ENCODE measurements at regions not wholly inside any gene's neighbourhood (a gene's known extent, or its start where the extent isn't known, plus 50 kb on each side); places are given as distances from the start of the nearest gene placed in this dataset.

- intact Hi-C loops (cut with DNase I): no loop called here
- no peaks in the 10 kb centered on the region for H3K27me3 ChIP-seq
- TF ChIP-seq POLR2A (IDR thresholded peaks at IDR 0.05) (no peak), CTCF (IDR thresholded peaks at IDR 0.05) (no peak)
- DNase-seq: no peak
- H3K27ac ChIP-seq: no peak overlapping the region
- H3K36me3 ChIP-seq (replicated peaks in 1 of 2; ENCODE audit: insufficient read depth in 1 of 2, low read depth in 2 of 2): no peaks in the 10 kb centered on the region
- no peaks in the 10 kb centered on the region for H3K4me1 ChIP-seq
- no peaks in the 10 kb centered on the region for H3K9me3 ChIP-seq
- no peak overlapping the region for H3K4me3 ChIP-seq
- ATAC-seq: no peak
- WGBS, 2 donors: 66 to 80% methylated on average over 2 of the region's 2 CpGs
Measured at GRCh38 chr12:65662590-65662989, 161.7 kb upstream of the HMGA2 start.

- 55 to 56% methylated on average over 5 of the region's 5 CpGs for WGBS, 2 donors
Measured at GRCh38 chr12:65663097-65663496, 161.2 kb upstream of the HMGA2 start.

GRCh38 chr12:65663648-65664047 is 160.6 kb upstream of the HMGA2 start:
- WGBS, 2 donors: 77 to 78% methylated on average over 5 of the region's 5 CpGs
- DNase-seq: no peak

More at GRCh38 chr12:65663097-65663496, 161.2 kb upstream of the HMGA2 start:
- DNase-seq: no peak
- H3K27me3 ChIP-seq: no peaks in the 10 kb centered on the region
- H3K4me1 ChIP-seq: no peaks in the 10 kb centered on the region
- H3K4me3 ChIP-seq: no peak overlapping the region
- intact Hi-C loops (cut with DNase I): no loop called here
- no peaks in the 10 kb centered on the region for H3K36me3 ChIP-seq (replicated peaks in 1 of 2; ENCODE audit: insufficient read depth in 1 of 2, low read depth in 2 of 2)
- TF ChIP-seq POLR2A (IDR thresholded peaks at IDR 0.05) (no peak), CTCF (IDR thresholded peaks at IDR 0.05) (no peak)
- ATAC-seq: no peak
- no peaks in the 10 kb centered on the region for H3K9me3 ChIP-seq
- H3K27ac ChIP-seq: no peak overlapping the region

GRCh38 chr12:65664715-65665250 is 159.5 kb upstream of the HMGA2 start:
- no peaks in the 10 kb centered on the region for H3K36me3 ChIP-seq (replicated peaks in 1 of 2; ENCODE audit: insufficient read depth in 1 of 2, low read depth in 2 of 2)
- no peak overlapping the region for H3K4me3 ChIP-seq
- TF ChIP-seq POLR2A (IDR thresholded peaks at IDR 0.05): no peak
- no peak for TF ChIP-seq CTCF (IDR thresholded peaks at IDR 0.05)
- no peak for DNase-seq
- 54 to 68% methylated on average over 3 of the region's 3 CpGs for WGBS, 2 donors
- H3K27ac ChIP-seq: no peak overlapping the region
- no peaks in the 10 kb centered on the region for H3K9me3 ChIP-seq
- no peaks in the 10 kb centered on the region for H3K4me1 ChIP-seq
- intact Hi-C loops (cut with DNase I): no loop called here
- ATAC-seq: no peak
- H3K27me3 ChIP-seq: no peaks in the 10 kb centered on the region

More at GRCh38 chr12:65663648-65664047, 160.6 kb upstream of the HMGA2 start:
- TF ChIP-seq CTCF (IDR thresholded peaks at IDR 0.05) (no peak), POLR2A (IDR thresholded peaks at IDR 0.05) (no peak)
- intact Hi-C loops (cut with DNase I): no loop called here
- Histone ChIP-seq H3K4me1 (no peaks in the 10 kb centered on the region), H3K27ac (no peak overlapping the region), H3K27me3 (no peaks in the 10 kb centered on the region), H3K36me3 (replicated peaks in 1 of 2; ENCODE audit: insufficient read depth in 1 of 2, low read depth in 2 of 2) (no peaks in the 10 kb centered on the region), H3K9me3 (no peaks in the 10 kb centered on the region), H3K4me3 (no peak overlapping the region)
- ATAC-seq: no peak

GRCh38 chr12:65665817-65666216 is 158.5 kb upstream of the HMGA2 start:
- H3K27ac ChIP-seq: no peak overlapping the region
- 78 to 83% methylated on average over 2 of the region's 2 CpGs for WGBS, 2 donors
- no peaks in the 10 kb centered on the region for H3K9me3 ChIP-seq
- DNase-seq: no peak
- no peaks in the 10 kb centered on the region for H3K4me1 ChIP-seq
- no peak for ATAC-seq
- H3K4me3 ChIP-seq: no peak overlapping the region
- no peaks in the 10 kb centered on the region for H3K27me3 ChIP-seq
- intact Hi-C loops (cut with DNase I): no loop called here
- no peaks in the 10 kb centered on the region for H3K36me3 ChIP-seq (replicated peaks in 1 of 2; ENCODE audit: insufficient read depth in 1 of 2, low read depth in 2 of 2)
- TF ChIP-seq CTCF (IDR thresholded peaks at IDR 0.05) (no peak), POLR2A (IDR thresholded peaks at IDR 0.05) (no peak)

All from body of pancreas (tissue), 4 donors.